GM12878 (cell line): ENCODE measurements at regions not wholly inside any gene's neighbourhood (a gene's known extent, or its start where the extent isn't known, plus 50 kb on each side); places are given as distances from the start of the nearest gene placed in this dataset.

Experiments
- ATAC-seq: fragments of 200-7000 bp; cut with Tn5 transposase; 3 replicates; pipeline ENCODE4 v1.9.1; 2020; ENCODE audit warnings: mild to moderate bottlenecking, moderate library complexity
- BruUV-seq: library from RNA; stranded (reverse); fragments of 400-500 nt; replicated peaks from 2 replicates; lab custom pipeline; 2021; lab: Mats Ljungman, UMichigan
- CTCF ChIA-PET: fragments of 300-600 bp; sonication (Branson Sonifier 250); formaldehyde crosslinking; extraction: SDS; loops from one replicate; lab custom pipeline; 2021; ENCODE audit warnings: inconsistent platforms; lab: Yijun Ruan, JAX
- POLR2A ChIA-PET: fragments of 350-600 bp; formaldehyde crosslinking; extraction: SDS; loops from one replicate; lab custom pipeline; 2021; ENCODE audit warnings: inconsistent platforms; lab: Charles Lee
- RAD21 ChIA-PET: fragments of 300-600 bp; sonication (Branson Sonifier 250); formaldehyde crosslinking; loops from one replicate; lab custom pipeline; 2023; ENCODE audit warnings: antibody characterized with exemption; ENCODE audit not compliant: unreplicated experiment; lab: Charles Lee
- SMC1A ChIA-PET: fragments of 300-600 bp; sonication (Branson Sonifier 250); formaldehyde crosslinking; loops from one replicate; lab custom pipeline; 2023; ENCODE audit not compliant: unreplicated experiment, uncharacterized antibody; lab: Charles Lee
- DNase-seq: peaks from one replicate; pipeline ENCODE4 v3.0.0-alpha.2; 2011; ENCODE audit warnings: low read depth, low spot score
- FAIRE-seq: peaks from 3 replicates; lab custom pipeline; 2011; peaks lifted over from hg19 to GRCh38; lab: Jason Lieb, UNC
- H2AFZ ChIP-seq: 2 replicates; pipeline ENCODE4 v1.6.0; 2011; ENCODE audit warnings: low read depth, low read length, control low read depth; ENCODE audit not compliant: control insufficient read depth
- H3K27ac ChIP-seq: 2 replicates; pipeline ENCODE4 v1.5.1; 2011; ENCODE audit warnings: control low read depth; ENCODE audit not compliant: control insufficient read depth, insufficient read depth
- H3K27me3 ChIP-seq, 2 experiments: replicated peaks in 1 of 2; 2 replicates each; pipeline versions ENCODE4 v1.6.0 to v1.6.1; 2011; ENCODE audit warnings: low read length in 1 of 2; ENCODE audit not compliant: control insufficient read depth in 2 of 2, insufficient read depth in 2 of 2
- H3K36me3 ChIP-seq, 2 experiments: 2 replicates each; pipeline ENCODE4 v1.5.1; 2011; ENCODE audit warnings: low read length in 1 of 2; ENCODE audit not compliant: control insufficient read depth in 2 of 2, insufficient read depth in 2 of 2
- H3K4me1 ChIP-seq: 2 replicates; pipeline ENCODE4 v1.6.1; 2011; ENCODE audit warnings: mild to moderate bottlenecking, low read length, moderate library complexity, mixed read lengths; ENCODE audit not compliant: control insufficient read depth, insufficient read depth
- H3K4me2 ChIP-seq: 2 replicates; pipeline ENCODE4 v1.6.0; 2011; ENCODE audit warnings: control low read depth; ENCODE audit not compliant: control insufficient read depth, insufficient read depth
- H3K4me3 ChIP-seq: fragments of 200-600 bp; sonication (generic); 2 replicates; pipeline ENCODE4 v1.5.1; 2016
- H3K79me2 ChIP-seq: 2 replicates; pipeline ENCODE4 v1.6.0; 2011; ENCODE audit warnings: low read length; ENCODE audit not compliant: control insufficient read depth, insufficient read depth
- H3K9ac ChIP-seq: 2 replicates; pipeline ENCODE4 v1.8.0; 2011; ENCODE audit warnings: low read length, control low read depth, mixed read lengths; ENCODE audit not compliant: control insufficient read depth, insufficient read depth
- H3K9me3 ChIP-seq: replicated peaks from 3 replicates; pipeline ENCODE4 v1.5.1; 2011; ENCODE audit warnings: mild to moderate bottlenecking, low read length; ENCODE audit not compliant: control insufficient read depth, insufficient read depth
- H4K20me1 ChIP-seq: 2 replicates; pipeline ENCODE4 v1.6.0; 2011; ENCODE audit not compliant: control insufficient read depth, insufficient read depth
- BMI1 ChIP-seq: fragments of 450-650 bp; IDR thresholded peaks from 2 replicates; pipeline ENCODE4 v1.6.1; 2016; ENCODE audit warnings: mild to moderate bottlenecking, moderate library complexity, borderline replicate concordance
- HDGF ChIP-seq: fragments of 450-650 bp; IDR thresholded peaks from 2 replicates; pipeline ENCODE4 v1.6.1; 2016; ENCODE audit warnings: antibody characterized with exemption
- JUNB ChIP-seq: IDR thresholded peaks from 2 replicates; pipeline ENCODE4 v1.6.1; 2016; ENCODE audit warnings: antibody characterized with exemption, mild to moderate bottlenecking
- MXI1 ChIP-seq: fragments of 150-350 bp; IDR thresholded peaks from 2 replicates; pipeline ENCODE4 v1.6.1; 2011; ENCODE audit warnings: low read depth, mild to moderate bottlenecking, inconsistent platforms, low read length, improper control_type of control experiment
- NRF1 ChIP-seq: conservative IDR thresholded peaks from 2 replicates; pipeline ENCODE4 v1.6.1; 2011; ENCODE audit warnings: mild to moderate bottlenecking, low read depth, low read length, improper control_type of control experiment
- PML ChIP-seq: IDR thresholded peaks from 2 replicates; pipeline ENCODE4 v1.6.1; 2012; ENCODE audit warnings: low read length, inconsistent platforms
- RB1 ChIP-seq: fragments of 450-650 bp; formaldehyde crosslinking; IDR thresholded peaks from 2 replicates; pipeline ENCODE4 v1.6.1; 2017; ENCODE audit warnings: mild to moderate bottlenecking, borderline replicate concordance
- RUNX3 ChIP-seq: IDR thresholded peaks from 2 replicates; pipeline ENCODE4 v1.6.1; 2012; ENCODE audit warnings: low read length, inconsistent platforms
- SREBF1 ChIP-seq: IDR thresholded peaks from 2 replicates; pipeline ENCODE4 v1.6.1; 2012; ENCODE audit warnings: mild to moderate bottlenecking, low read length
- SRF ChIP-seq, 2 experiments: IDR thresholded peaks; 2 replicates each; pipeline ENCODE4 v1.6.1; 2011; ENCODE audit warnings: low read depth in 2 of 2, low read length in 2 of 2, mild to moderate bottlenecking in 1 of 2, moderate library complexity in 1 of 2
- TARDBP ChIP-seq: IDR thresholded peaks from 2 replicates; pipeline ENCODE4 v1.6.1; 2016; ENCODE audit warnings: borderline replicate concordance
- TCF7 ChIP-seq: IDR thresholded peaks from 2 replicates; pipeline ENCODE4 v1.6.1; 2014; ENCODE audit warnings: antibody characterized with exemption, borderline replicate concordance
- ZNF622 ChIP-seq: fragments of 450-650 bp; IDR thresholded peaks from 2 replicates; pipeline ENCODE4 v1.6.1; 2017; ENCODE audit warnings: mild to moderate bottlenecking, inconsistent platforms
- WGBS: methylation state at CpG from one replicate; pipeline ENCODE4 v1.1.6; 2016; ENCODE audit warnings: low lambda C conversion rate; ENCODE audit not compliant: insufficient replicate concordance, insufficient coverage; ENCODE audit errors: missing lambda C conversion rate; 5-methylcytosine and 5-hydroxymethylcytosine counted together
- in situ Hi-C: fragments of 300-500 bp; cut with MboI; formaldehyde crosslinking; loops from 9 replicates; pipeline ENCODE4 v1.14.3; 2018; ENCODE audit warnings: mixed read lengths
- intact Hi-C: fragments of 100-400 bp; cut with micrococcal nuclease; formaldehyde crosslinking; loops from one replicate; pipeline ENCODE4 v1.14.2; 2022; ENCODE audit not compliant: unreplicated experiment
- TF ChIP-seq, protein P1 (sequence below): fragments of 450-650 bp; formaldehyde crosslinking; IDR thresholded peaks from 2 replicates; pipeline ENCODE4 v1.4.0; 2020; ENCODE audit warnings: mild to moderate bottlenecking, moderate library complexity

DNA sequence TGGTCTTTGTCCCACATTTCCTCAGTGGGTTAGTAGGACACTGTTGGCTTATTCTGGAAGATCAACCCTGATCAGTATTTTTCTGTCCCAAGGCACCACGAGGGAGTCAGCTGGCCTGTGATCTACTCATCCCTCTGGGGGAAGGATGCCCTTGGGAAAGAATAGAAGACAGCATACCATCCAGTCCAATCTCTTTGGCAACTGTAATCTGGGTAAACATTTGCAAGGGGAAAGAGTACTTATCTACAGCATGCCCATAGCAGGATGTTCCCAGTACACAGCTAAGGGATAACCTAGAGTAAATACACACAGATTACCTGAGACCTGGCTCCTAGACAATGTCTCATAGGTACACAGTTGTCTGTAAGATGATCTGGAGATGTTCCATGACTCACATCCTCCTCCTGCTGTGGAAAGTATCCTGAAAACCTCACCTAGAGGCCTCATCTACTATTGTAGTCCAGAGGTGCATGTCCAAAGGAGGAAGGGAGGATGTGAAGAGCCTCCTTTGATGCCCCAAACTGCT, 134.3 kb upstream of the VWC2 start:
- TF ChIP-seq HDGF, result no peak
- intact Hi-C loops (no loop called here), in situ Hi-C loops (no loop called here)
- FAIRE-seq (no peak), DNase-seq (no peak), ATAC-seq (no peak)
- Histone ChIP-seq H2AFZ (no peak overlapping the region), H3K27me3 (no peaks in the 10 kb centered on the region; a peak in 1 of 4 replicates), H3K9ac (no peak overlapping the region), H3K27ac (no peak overlapping the region), H4K20me1 (no peaks in the 10 kb centered on the region), H3K9me3 (no peaks in the 10 kb centered on the region), H3K79me2 (no peaks in the 10 kb centered on the region), H3K4me3 (no peak overlapping the region), H3K36me3 (no peaks in the 10 kb centered on the region), H3K4me2 (no peak overlapping the region), H3K4me1 (no peaks in the 10 kb centered on the region)
- BruUV-seq, result no TSS peak
- 0% methylated on average over 1 of the region's 1 CpG for WGBS
- ChIA-PET POLR2A (interaction anchor here (0.5 kb wide), 1 partner anchor 50 kb away, joined by 3 read pairs; no protein-coding TSS in a partner anchor), SMC1A (interaction anchor here (0.9 kb wide), 1 partner anchor 10 kb away, joined by 3 read pairs; no protein-coding TSS in a partner anchor), CTCF (no interaction called here), RAD21 (no interaction called here)

DNA sequence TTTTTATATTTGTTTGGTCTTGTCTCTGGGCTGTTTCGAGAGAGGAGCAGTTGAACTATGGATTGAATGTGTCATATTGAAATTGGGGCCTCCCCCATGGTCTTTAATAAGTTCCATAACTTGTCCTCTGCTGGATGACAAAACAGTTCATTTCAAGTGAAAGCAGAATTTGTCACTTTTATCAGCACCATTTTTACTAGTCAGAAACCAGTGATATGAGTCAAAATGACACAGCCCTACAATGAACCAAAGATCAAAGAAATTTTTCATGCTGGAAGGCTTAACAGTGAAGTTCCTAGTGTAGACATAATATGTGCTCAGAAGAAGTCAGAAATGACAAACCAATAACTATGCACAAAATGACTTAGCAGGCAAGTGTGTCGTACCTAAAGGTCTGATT, 133.6 kb upstream of the VWC2 start:
- FAIRE-seq (no peak), ATAC-seq (no peak; the same call in 1 of the 3 replicates), DNase-seq (no peak)
- no peak overlapping the region for H3K27ac ChIP-seq
- H4K20me1 ChIP-seq, result no peaks in the 10 kb centered on the region
- H3K27me3 ChIP-seq, result no peaks in the 10 kb centered on the region; a peak in 1 of 4 replicates
- intact Hi-C loops, result no loop called here
- in situ Hi-C loops, result no loop called here
- no peak overlapping the region for H3K9ac ChIP-seq
- ChIA-PET RAD21 (no interaction called here), POLR2A (no interaction called here), SMC1A (interaction anchor here (0.9 kb wide), 1 partner anchor 10 kb away, joined by 3 read pairs; no protein-coding TSS in a partner anchor), CTCF (no interaction called here)
- BruUV-seq, result no TSS peak
- no peak for TF ChIP-seq PML
- no peak for TF ChIP-seq SRF (IDR thresholded peaks at IDR 0.05; ENCODE audit: low read depth in 2 of 2, low read length in 2 of 2)
- no peak for TF ChIP-seq NRF1
- TF ChIP-seq ZNF622, result no peak
- peak; percentile 47; the same call in 1 of the 2 replicates for TF ChIP-seq TCF7
- TF ChIP-seq TARDBP, result no peak
- peak; percentile 14; the same call in 1 of the 2 replicates for TF ChIP-seq RUNX3
- TF ChIP-seq MXI1, result no peak
- no peak for TF ChIP-seq RB1
- TF ChIP-seq, protein P1, sequence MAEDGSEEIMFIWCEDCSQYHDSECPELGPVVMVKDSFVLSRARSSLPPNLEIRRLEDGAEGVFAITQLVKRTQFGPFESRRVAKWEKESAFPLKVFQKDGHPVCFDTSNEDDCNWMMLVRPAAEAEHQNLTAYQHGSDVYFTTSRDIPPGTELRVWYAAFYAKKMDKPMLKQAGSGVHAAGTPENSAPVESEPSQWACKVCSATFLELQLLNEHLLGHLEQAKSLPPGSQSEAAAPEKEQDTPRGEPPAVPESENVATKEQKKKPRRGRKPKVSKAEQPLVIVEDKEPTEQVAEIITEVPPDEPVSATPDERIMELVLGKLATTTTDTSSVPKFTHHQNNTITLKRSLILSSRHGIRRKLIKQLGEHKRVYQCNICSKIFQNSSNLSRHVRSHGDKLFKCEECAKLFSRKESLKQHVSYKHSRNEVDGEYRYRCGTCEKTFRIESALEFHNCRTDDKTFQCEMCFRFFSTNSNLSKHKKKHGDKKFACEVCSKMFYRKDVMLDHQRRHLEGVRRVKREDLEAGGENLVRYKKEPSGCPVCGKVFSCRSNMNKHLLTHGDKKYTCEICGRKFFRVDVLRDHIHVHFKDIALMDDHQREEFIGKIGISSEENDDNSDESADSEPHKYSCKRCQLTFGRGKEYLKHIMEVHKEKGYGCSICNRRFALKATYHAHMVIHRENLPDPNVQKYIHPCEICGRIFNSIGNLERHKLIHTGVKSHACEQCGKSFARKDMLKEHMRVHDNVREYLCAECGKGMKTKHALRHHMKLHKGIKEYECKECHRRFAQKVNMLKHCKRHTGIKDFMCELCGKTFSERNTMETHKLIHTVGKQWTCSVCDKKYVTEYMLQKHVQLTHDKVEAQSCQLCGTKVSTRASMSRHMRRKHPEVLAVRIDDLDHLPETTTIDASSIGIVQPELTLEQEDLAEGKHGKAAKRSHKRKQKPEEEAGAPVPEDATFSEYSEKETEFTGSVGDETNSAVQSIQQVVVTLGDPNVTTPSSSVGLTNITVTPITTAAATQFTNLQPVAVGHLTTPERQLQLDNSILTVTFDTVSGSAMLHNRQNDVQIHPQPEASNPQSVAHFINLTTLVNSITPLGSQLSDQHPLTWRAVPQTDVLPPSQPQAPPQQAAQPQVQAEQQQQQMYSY (CRISPR knock-in tag), result no peak
- TF ChIP-seq JUNB, result peak; percentile 60
- no peak for TF ChIP-seq BMI1
- TF ChIP-seq SREBF1, result no peak
- H2AFZ ChIP-seq, result no peak overlapping the region
- 0% methylated on average over 2 of the region's 2 CpGs for WGBS
- no peak overlapping the region for H3K4me3 ChIP-seq
- no peaks in the 10 kb centered on the region for H3K4me1 ChIP-seq
- no peaks in the 10 kb centered on the region for H3K36me3 ChIP-seq
- H3K9me3 ChIP-seq, result no peaks in the 10 kb centered on the region
- H3K4me2 ChIP-seq, result no peak overlapping the region
- no peaks in the 10 kb centered on the region for H3K79me2 ChIP-seq
